GM18868 (cell line): ENCODE measurements at regions not wholly inside any gene's neighbourhood (a gene's known extent, or its start where the extent isn't known, plus 50 kb on each side); places are given as distances from the start of the nearest gene placed in this dataset.
"Not testable (repeated sequence)": the region's sequence is repeated elsewhere in the genome, so short reads cannot be mapped to it uniquely, and the experiment has no call there.

Experiments
- ATAC-seq: cut with Tn5 transposase; IDR thresholded peaks from one replicate; pipeline ENCODE4 v1.9.1; 2021; ENCODE audit warnings: mild to moderate bottlenecking, moderate library complexity; ENCODE audit not compliant: unreplicated experiment

DNA sequence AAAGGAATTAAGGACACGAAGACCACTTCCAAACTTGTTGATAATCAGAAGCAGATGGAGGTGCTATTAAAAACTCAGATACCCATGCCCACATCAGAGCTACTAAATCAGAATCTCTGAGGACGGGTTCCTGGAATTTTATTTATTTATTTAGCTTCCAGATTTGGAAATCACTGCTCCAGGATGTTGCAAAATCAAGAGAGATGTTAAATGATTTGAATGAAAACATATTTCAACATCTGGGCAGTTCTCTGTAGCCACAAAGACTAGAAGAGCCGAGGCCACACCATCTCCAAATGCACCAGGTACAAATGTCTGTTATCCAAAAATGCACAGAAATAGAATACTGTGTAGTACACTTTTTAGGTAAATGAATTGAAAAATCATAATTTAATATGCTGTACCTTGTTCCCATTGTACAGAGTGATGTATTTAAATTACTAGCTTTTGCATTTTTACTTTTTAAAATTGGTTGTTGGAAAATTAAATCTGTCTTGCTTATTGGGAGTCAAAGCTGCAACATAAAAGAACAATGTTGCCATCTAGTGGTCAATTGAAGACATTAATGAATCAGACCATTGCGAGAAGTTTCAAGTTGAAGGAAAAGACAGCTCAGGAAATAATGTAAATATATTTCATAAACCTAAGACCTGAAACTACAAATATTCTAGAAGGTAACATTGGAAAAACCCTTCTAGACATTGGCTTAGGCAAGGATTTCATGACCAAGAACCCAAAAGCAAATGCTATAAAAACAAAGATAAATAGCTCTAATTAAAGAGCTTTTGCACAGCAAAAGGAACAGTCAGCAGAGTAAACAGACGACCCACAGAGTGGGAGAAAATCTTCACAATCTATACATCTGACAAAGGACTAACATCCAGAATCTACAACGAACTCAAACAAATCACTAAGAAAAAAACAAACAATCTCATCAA, 151.3 kb upstream of the TTC29 start:
- peak; percentile 81 for ATAC-seq

- ATAC-seq = no peak
These were observed 156.0 kb upstream of the TTC29 start for GRCh38 chr4:147101678-147102077.

DNA sequence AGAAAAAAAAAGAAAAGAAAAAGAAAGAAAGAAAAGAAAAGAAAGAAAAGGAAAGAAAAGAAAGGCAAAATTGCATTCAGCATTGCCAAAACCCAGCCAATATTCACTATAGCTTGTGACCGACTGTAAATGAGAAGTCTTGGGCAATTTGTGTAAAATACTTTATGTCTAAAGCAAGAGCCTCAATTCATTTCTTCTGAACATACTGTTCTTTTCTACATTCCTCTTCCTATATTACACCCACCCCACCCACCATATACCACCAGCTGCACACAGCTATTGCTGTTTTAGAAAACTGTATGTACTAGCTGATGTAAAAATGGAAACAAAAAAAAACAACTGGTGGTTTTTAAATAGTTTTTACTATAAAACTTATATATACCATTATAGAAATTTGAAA, 156.9 kb upstream of the TTC29 start:
- ATAC-seq = no peak

DNA sequence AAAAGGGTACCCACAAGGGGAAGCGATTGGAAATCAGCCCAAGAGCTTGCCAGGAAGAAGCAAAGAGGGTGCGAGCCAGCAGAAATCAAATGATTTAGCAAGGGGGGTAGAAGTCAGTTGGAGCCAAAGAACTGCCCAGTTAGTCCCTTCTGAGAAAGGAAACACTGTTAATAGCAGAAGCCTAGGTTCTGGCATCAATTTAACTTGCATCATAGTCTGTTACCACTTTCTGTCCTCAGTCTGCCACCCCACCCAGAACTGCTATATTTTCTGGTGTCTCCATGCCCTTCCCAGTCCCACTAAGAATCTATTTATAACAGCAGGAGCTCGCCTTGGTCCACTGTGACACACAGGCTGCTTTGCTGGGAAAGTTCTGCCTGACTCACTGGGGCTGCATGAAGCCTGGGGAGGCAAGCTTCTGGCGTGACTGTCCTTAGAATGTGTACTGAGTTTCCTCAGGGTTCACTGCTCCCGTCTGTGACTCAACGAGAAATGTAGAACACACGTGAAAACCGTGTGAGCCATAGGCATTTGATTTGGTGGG, 157.8 kb upstream of the TTC29 start:
- ATAC-seq = no peak

DNA sequence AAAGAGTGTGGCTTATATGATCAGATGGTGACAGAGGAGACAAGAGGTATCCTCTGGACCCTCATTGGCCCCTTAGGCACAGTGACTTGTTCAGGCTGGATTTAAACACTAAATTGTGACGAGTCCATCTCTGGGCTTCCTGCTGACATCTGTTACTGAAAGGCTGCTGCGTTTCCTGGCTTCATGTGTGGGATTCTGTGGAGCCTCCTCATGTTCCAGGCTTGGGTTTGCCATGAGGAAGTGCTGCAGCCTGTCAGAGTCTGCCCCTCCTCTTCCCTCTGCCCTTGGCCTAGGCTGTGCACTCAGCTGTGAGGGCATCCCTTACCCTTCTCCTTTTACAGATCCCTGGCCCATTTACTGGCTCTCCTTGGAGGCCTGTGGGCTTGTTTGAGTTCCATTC, 159.1 kb upstream of the TTC29 start:
- ATAC-seq = no peak

- no peak for ATAC-seq
These were observed 162.7 kb upstream of the TTC29 start for GRCh38 chr4:147108409-147108808.

GRCh38 chr4:147109800-147110199, 164.1 kb upstream of the TTC29 start:
- no peak for ATAC-seq

GRCh38 chr4:147110473-147111367, 165.1 kb upstream of the TTC29 start:
- ATAC-seq = peak; percentile 81

- ATAC-seq = not testable (repeated sequence)
These were observed 166.5 kb upstream of the TTC29 start for GRCh38 chr4:147112196-147112595.

DNA sequence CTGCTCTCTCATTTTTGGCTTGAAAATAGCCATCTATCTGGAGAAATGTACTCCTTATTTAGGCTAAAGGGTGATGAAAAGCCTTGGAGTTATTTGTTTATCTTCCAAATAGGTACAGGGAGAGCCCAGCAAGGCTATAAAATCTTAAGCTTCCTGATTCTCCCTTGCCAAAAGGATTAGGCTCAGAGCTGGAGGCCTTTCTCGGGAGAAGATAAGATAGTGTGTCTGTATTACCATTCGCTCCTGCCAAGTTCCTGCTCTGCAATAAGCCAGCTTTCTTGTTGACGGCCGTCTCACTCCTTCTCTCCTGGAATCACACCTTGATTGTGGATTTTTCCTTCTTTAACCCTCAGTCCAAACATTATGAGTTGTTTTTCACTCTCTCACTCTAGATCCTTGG, 171.8 kb upstream of the TTC29 start:
- no peak for ATAC-seq

DNA sequence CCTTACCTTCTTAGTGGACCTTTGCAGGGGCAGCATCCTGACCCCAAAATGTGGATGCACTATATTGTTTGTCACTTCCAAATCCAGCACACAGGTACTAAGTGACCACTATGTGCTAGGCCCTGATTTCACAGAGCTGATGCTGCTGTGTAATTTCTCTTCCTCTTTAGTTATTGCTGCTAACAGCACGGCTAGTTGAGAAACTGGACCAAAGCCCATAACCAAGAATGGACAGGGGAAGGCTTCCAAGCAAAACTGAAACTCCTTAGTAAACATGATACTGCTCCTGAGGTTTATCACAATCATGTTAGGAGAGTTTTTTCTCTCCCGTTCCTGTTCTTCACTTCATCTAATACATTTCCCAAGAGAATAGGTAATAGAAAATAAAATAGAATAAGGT, 172.9 kb upstream of the TTC29 start:
- ATAC-seq = peak; percentile 91

DNA sequence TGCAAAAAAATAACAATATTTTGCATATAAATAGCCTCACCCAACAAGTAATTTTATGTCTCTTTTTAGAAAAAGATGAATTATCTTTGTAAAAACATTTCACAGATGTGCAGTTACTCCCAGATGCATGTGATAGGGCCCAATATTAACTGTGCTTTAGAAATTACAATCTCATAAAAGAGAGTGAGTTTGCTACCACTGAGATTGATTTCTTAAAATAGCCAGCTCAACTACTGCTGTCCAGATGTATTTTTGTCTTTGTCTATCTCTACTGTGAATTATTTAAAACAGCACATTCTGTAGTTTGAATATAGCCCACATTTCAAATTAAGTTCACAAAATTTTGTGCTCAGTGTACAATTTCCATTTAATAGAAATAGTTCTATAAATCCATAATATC, 177.0 kb upstream of the TTC29 start:
- no peak for ATAC-seq

DNA sequence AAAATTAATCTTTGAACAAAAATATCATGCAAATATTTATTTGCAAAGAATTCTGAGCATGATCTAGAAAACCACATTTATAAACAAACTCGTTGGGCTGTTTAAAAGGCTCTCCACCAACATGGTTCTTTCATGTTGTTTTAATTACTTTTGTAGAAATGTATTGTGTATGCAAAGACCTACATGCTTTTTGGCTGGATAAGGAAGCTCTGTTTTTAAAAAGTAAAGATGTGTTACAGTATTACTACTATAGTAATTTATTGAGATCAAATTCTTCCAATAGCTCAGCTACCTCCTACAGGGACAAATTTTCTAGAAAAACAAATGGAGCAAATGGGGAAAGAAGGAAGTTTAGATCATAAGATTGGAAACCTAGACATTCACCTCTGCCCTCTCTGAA, 177.5 kb upstream of the TTC29 start:
- ATAC-seq = no peak

- no peak for ATAC-seq
These were observed 183.1 kb upstream of the TTC29 start for GRCh38 chr4:147128787-147129186.

GRCh38 chr4:147129687-147130086, 184.0 kb upstream of the TTC29 start:
- ATAC-seq = no peak

- no peak for ATAC-seq
These were observed 189.0 kb upstream of the TTC29 start for GRCh38 chr4:147134536-147135210.

DNA sequence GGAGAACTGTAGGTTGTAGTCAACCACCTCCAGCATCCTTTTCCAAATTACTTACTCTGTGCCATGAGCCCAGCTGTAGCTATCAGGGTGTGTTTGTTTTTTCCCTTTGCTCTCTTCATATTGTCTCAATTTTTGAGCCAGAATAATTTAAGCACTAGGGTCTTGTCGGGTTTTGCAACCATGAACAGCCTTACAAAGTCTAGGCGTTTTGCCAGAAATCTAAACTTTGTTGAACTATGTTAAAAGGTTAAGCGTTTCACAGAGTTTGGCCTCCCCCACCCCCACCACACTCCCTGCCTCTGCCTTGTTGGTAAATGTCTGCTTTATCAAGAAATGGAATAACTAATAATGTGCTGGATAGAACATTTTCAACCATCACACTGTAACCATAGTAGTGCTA, 190.6 kb upstream of the TTC29 start:
- ATAC-seq = no peak

DNA sequence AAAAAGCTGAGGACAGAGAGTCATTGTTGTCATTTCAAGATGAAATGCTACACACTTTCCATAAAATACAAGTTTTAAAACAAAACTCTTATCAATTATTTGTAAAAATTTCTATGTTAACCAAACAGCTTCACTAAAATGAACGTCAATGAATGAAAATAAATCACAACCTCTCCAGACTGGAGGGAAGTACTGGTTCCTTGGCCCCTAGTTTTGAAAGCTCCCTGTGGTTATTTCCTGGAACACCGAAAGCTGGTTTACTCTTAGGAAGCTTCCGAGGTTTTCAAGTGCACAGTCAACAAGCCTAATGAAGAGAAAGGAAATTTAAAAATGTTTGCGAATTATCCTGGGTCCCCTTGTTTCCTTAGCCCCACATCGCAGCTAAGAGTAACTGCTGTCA, 191.1 kb upstream of the TTC29 start:
- ATAC-seq = no peak

DNA sequence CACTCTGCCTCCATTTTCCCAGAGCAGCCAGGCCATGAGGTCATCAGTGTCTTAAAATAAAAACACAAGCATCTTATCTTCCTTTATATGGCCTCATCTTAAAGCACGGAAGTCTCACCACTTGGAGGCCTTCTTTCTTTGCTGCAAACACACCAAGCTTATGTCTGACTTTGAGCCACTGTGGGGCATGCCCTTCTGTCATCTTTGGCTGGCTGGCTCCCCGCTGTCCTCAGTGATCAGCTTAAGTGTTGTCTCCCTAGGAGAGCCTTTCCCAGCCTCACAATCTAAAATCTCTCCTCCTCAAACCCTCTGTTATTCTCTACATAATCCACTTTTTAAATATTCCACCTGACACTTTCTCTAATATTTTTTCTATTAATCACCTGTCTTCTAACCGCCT, 191.6 kb upstream of the TTC29 start:
- no peak for ATAC-seq

GRCh38 chr4:147138171-147138570, 192.5 kb upstream of the TTC29 start:
- no peak for ATAC-seq
